NCI-H2171 (cell line): ENCODE measurements at regions not wholly inside any gene's neighbourhood (a gene's known extent, or its start where the extent isn't known, plus 50 kb on each side); places are given as distances from the start of the nearest gene placed in this dataset.

ENCODE experiments used
- DNase-seq: peaks from one replicate; lab custom pipeline; 2025; lab: John Stamatoyannopoulos, UW

DNA sequence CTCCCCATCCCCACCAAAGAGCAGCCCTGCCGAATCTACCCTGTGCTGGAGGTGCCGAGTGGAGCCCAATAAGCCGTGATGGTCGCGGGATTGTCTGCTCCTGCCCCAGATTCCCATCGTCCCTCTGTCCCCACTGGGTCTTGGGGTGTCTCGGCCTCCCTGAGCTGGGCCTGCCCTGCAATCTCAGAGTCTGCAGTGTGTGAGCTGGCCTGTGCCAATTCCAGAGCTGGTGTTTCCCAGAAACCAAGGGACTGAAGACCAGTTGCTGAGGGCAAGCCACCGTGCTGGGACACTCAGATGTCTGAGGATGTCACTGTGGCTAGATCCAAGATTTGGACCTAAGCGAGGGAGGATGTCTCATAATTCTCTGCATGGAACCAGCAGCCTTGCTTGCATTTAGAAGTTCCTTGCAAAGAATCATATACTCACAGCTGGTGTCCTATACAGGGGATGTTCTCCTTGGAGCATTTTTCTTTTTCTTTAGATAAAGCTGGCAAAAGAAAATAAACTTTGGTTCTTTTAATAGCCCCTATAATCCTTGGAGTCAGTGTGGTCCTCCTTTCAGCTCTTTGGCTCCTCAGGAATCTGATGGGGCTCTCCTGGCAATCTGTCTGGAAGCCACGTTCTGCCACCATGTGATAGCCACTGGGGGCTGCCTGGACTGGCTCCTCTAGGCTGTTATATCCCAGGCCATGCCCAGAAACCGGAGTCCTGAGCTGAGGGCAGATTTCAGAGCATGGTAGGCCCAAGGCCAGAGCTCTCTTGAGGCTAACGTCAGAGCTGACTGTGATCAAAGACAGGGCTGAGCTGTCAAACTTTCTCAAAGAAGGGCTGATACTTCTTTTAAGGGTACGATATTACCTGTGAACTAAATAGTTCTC is 140.1 kb upstream of the HAAO start:
- no peak for DNase-seq

- DNase-seq, result no peak
Observed at GRCh38 chr2:42931818-42932195, 139.4 kb upstream of the HAAO start.

DNA sequence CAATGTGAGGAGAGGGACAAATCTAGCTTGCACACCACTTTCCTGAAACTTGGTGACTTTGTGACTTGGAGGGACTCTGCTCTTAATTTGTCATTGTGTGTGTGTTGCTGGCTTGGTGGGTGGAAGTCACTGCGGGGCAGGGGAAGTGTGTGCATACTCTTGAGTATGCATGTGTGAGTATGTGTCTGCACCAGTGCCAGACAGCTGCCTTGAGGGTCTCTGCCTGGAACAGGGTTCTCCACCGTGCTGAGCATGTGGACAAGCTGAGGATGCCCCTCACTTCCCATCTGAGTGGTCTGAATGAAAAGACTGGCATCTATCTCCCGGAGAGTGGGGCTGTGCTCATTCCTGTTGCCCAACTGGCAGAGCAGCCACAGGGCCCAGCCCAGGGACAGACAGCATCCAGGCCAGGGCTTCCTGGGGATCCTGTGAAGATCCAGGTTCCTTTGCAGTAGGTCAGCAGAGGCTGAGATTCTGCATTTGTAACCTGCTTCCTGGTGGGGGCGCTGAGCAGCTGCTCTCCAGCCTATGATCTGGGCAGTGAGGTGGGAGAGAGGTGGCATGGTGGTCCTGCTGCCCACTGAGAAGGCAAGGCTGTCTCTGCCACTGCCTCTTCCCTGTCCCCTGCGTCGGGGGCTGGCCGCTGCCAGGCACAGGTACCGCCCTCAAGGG is 138.9 kb upstream of the HAAO start:
- DNase-seq, result no peak

- peak; percentile 29 for DNase-seq
Observed at GRCh38 chr2:42930025-42930581, 137.7 kb upstream of the HAAO start.

DNA sequence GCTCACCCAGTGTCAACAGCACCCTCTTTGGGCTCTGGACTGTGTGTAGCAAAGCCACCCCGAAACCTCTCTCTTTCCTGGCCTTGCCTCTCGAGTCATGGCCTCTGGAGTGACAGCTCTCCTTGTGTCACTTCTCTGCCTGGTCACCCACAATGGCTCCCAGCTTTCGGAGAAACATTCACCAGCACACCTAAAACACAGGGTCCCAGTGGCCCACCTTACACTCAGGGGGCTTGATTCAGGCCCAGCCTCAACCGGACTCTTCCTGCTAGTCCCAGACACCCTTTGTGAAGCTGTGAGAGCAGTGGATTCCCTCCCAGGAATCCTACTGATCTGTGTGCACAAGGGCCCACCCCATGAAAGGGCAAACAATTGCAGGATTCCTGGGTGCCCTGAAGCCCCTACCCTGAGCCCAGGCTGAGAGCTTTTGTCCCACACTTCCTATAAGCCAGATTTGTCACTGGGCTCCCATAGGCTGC is 137.2 kb upstream of the HAAO start:
- no peak for DNase-seq

DNA sequence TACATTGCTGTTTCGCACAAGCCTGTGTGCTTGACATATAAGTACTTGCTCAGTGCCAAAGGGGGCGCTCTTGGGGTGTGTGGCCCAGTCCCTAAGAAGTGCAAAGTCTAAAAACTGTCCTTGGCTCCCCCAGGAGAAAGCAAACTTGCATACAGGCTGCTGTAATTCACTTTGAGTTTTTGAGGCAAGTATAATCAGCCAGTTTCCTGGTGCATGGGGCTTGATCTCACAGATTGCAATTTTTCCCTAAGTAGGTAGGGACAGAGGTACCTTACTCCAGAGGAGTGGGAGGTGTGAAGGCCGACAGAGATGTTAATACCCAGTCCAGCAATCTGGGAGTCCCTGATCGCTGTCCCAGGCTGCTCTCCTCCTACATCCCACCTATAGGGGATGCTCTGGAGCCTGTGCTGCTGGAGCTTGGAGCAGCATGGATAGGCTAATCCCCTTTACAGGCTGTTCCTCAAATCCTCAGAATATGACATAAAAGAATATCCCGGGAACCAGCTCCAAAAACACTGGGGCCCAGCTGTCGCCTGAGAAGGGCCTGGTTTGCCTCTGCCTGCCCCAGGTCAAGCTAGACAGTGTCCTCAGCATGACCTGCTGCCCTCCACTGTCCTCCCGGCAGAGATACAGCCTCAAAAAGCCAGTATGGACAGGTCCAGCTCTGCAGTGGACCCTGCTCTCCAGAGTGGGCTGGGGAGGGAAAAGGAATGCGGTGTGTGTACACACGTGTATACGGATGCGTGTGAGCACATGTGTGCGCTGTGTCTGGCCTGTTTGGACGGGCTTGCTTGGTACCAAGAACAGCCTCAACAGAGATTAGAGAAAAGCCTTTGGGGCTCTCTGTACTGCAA is 136.5 kb upstream of the HAAO start:
- DNase-seq, result no peak

- no peak for DNase-seq
Observed at GRCh38 chr2:42928161-42928691, 135.8 kb upstream of the HAAO start.

DNA sequence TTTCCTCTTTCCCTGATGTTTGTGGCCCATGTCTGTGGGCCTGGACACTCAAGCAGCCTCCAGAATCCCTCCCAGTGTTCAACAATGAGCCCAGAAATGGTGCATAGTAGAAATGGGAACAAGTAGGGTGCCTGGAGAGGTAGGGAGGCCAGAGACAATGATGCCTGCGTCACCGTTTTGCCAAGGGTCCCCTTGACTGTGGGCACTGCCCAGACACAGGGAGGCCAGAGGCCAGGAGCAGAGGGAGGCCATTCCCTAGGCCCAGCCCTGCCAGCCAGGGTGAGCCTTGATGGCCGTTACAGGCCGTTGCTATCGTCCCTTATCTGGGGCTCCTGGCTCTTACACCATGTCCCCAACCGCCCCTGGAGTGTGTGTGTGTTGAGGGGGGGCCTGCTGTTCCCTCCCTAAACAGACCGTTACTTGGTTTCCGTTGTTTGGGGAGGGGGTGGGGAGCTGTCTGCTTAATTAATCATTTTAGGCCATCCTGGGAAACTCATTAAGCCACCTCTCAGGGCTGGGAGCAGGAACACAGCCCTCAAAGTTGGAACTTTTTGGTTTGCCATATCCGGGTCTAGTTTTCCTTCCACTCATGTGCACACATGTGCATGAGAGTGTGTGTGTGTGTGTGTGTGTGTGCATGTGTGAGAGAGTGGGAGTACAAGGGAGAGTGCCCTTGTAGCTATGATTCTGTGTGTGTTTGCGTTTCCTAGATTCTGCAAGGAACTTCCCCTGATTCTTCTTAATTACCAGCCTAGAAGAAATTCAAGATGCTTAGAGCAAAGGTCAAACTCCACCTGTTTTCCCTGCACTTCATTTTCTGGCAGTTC is 135.2 kb upstream of the HAAO start:
- DNase-seq, result no peak

- no peak for DNase-seq
Observed at GRCh38 chr2:42926434-42927333, 134.3 kb upstream of the HAAO start.

GRCh38 chr2:42925742-42926433 is 133.5 kb upstream of the HAAO start:
- no peak for DNase-seq

DNA sequence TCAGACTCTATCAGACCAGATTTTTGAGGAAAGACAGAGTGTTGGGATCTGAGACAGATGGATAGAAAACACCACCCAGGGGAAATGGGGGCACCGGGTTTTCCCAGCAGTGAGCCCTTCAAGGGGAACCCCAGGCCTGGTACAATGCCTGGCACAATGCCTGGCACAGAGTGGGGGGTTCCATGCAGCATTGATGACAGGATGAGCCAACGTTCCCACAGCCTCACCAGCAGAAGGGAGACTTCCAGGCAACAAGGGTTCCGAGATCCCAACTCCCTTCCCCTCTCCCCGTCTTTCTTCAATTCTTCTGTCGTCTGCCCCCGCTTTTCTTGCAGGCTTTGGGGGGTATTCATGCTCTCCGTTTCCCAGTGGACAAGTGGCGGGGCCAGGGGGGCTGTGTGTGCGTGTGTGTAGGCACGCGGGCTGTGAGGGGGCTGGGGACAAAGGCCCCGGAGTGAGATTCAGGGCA is 132.1 kb upstream of the HAAO start:
- DNase-seq, result no peak

GRCh38 chr2:42923580-42924417 is 131.4 kb upstream of the HAAO start:
- DNase-seq, result no peak

DNA sequence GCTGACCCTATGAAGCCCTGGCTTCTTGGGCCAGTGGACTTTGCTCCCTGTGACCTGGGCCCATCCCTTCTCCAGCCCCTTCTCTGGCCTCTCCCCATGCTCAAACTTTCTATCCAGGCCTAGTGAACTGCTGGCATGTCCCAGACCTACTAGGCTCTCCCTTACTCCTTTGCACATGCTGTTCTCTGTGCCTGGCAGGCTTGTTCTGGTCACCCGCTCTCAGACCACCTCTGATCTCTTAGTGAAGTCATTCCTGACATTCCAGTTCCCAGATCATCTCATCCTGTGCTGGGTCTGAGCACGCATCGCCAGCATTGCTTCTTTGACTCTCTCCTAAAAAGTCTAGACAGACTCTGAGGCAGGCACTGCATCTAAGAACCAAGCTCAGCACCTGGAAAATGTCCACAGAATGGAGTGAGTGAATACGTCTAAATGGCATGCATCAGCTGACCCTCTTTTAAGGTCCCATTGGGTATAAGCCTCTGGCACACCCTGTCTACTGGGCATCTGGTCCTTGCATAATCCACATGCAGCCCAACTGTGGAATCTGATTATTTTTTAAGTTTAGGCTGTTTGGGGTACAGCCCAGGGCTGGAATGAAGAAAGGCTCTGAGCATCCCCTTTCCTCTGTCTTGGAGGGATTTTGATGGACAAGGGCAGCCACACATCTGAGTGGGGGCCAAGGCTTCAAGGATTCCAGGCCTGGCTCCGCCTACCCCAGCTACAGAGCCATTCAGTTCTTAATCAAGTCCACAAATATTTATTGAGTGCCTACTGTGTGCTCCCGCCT is 130.6 kb upstream of the HAAO start:
- DNase-seq, result no peak

- no peak for DNase-seq
Observed at GRCh38 chr2:42922293-42922692, 129.9 kb upstream of the HAAO start.

- no peak for DNase-seq
Observed at GRCh38 chr2:42921721-42922120, 129.3 kb upstream of the HAAO start.

DNA sequence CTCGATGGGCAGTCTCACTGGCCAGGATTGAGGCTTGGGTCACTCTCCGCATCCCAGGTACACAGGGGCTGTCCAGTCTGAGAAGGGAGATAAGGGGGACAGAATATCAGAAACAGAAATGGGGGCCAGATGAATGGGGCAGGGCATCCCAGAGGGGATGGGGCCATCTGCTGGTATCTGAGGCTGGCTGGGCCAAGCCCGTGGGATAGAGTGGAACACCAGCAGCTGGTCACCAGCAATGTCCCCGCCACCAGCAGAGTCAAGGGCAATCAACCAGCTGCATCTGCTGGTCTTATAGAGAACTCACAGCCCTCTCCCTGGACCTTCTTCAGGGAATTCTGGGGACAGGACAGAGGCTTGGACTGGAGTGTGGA is 128.8 kb upstream of the HAAO start:
- no peak for DNase-seq

GRCh38 chr2:42920446-42921146 is 128.2 kb upstream of the HAAO start:
- DNase-seq, result no peak
